C4-2B (cell line): ENCODE measurements at regions not wholly inside any gene's neighbourhood (a gene's known extent, or its start where the extent isn't known, plus 50 kb on each side); places are given as distances from the start of the nearest gene placed in this dataset.

ENCODE experiments used
- CTCF ChIP-seq: fragments of 450-650 bp; conservative IDR thresholded peaks from 2 replicates; pipeline ENCODE4 v1.5.1; 2017; ENCODE audit warnings: mild to moderate bottlenecking
- ZFX ChIP-seq: fragments of 450-650 bp; IDR thresholded peaks from 2 replicates; pipeline ENCODE4 v1.6.1; 2017

- no peak for TF ChIP-seq CTCF
- no peak for TF ChIP-seq ZFX
Measured at GRCh38 chr2:7674606-7675005, 757.4 kb downstream of the RNF144A start.
